NCI-H2171 (cell line): ENCODE measurements at regions not wholly inside any gene's neighbourhood (a gene's known extent, or its start where the extent isn't known, plus 50 kb on each side); places are given as distances from the start of the nearest gene placed in this dataset.
A peak's percentile ranks its signal among the peaks of the same experiment; 100 is the strongest.
"Not testable (repeated sequence)": the region's sequence is repeated elsewhere in the genome, so short reads cannot be mapped to it uniquely, and the experiment has no call there.

Experiments
- DNase-seq: peaks from one replicate; lab custom pipeline; 2025; lab: John Stamatoyannopoulos, UW

DNA sequence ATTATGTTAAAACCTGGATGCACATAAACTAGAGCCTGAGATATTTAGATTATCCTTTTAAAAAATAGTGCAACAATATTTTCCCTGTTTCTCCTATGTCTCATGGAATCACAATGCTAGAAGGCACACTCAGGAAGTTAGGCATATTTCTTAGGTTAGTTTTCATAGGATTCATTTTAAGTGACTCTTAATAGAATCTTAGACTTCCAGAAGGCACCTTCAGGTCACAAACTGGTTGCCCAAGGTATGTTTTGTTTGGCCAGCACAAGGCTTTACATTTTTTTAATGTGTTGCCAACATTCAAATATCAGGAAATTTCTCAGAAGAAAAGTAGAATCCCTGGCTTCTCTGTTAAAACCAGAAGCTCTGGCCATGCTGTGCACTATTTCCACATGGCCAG, 129.3 kb downstream of the LNPK start:
- DNase-seq, result no peak

DNA sequence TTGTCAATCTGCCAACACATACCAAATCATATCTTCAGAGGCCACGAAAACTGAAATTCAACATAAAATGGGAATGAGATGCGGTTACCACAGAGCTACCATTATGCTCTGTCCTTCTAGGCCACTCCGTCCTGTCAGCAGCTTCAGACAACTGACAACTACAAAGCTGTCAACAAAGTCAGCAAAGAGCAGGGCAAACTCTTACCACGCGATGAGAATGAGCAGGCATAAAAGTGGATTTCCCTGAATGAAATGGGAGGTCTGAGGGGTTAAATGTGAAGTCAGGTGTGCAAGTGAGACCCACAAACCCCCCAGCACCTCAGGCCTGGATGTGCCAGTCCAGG, 130.1 kb downstream of the LNPK start:
- DNase-seq, result no peak

DNA sequence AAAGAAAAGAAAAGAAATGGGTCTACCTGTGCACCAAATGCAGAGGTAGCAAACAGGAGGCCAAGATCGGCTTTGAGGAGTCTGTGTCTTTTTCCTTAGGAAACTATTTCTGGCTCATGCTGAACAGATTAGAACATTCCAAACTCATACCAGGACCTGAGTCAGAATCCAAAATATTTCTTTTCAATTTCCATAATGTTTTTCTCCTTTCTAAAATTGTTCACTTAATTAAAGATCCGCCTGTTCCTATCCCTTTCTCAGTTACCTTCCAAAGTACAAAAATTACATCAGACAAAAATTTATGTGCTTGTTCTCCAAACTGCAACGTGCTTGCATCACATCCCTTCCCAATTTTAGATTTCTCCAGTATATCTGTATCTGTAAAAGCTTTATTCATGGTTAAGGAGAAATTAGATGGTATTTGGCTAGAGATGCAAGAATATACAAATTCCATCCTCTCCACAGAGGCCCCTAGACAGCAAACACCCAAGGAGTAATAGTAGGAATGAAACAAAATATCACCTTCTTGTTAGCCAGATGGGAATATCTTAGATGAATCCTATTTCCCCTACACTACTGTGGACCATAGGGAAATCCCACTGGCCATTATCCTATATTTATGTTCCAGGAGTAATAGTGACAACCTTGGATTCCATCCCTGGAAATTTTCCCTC, 130.6 kb downstream of the LNPK start:
- DNase-seq, result no peak

DNA sequence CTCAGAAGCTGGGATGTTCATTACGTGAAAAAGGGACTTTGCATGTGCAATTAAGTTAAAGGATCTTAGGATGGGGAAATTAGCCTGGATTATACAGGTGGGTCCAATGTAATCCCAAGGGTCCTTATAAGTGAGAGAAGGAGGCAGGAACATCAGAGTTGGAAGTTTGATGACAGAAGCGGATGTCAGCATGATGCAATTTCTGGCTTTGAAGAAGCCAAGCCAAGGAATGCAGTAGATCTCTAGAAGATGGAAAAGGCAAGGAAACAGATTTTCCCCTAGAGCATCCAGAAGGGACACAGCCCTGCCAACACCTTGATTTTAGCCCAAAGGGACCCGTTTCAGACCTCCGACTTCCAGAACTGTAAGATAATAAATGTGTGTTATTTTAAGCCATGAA, 136.4 kb downstream of the LNPK start:
- no peak for DNase-seq

DNA sequence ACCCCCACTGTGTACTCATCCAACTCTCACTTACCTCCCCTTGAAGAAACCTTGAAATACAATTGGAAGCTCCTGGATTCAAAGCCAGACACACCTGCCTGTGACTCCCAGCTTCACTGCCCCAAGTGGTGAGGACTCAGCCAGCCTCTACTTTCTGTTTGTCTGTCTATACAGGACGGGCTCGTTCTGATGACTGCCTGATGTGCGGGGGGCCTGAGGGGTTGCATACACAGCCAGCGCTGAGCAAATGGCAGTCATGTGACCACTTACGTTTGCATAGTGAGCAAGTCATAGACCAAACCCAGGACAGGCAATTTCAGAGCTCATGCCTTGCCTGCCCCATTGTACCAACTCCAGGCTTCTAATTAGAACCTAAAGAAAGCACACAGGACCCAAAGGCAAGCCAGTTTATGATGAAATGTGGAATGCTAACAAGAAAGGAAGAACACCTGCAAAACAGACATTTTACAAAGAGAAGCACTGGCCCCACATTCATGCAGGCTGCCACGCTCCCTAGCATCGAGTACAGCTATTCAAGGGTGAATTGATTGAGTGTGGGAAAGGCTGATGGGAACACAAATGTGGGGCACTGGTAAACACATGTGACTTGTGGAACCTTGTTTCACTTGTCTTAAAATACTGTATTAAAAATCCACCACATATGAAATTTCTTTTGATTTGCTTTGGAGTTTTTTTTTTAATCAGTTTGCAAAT, 137.8 kb downstream of the LNPK start:
- DNase-seq, result no peak

DNA sequence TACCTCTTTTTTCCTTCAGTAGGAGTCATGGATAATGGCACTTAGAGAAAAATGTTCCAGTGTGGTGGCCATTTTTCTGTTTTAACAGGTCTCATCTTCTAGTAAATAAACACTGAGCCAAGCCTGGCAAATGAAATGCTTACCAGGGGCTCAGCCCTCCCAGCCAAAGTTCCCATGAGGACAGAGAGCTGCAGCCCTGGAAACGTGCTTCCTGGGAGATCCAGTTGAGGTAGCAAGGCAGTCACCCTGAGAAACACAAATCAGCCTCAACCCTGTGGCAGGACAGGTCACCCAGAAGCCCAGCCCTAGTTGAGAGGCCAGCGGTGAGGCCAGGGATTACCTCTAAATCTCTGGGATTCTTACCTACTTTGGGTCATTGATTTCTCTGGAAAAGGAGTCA, 140.1 kb downstream of the LNPK start:
- DNase-seq, result no peak

DNA sequence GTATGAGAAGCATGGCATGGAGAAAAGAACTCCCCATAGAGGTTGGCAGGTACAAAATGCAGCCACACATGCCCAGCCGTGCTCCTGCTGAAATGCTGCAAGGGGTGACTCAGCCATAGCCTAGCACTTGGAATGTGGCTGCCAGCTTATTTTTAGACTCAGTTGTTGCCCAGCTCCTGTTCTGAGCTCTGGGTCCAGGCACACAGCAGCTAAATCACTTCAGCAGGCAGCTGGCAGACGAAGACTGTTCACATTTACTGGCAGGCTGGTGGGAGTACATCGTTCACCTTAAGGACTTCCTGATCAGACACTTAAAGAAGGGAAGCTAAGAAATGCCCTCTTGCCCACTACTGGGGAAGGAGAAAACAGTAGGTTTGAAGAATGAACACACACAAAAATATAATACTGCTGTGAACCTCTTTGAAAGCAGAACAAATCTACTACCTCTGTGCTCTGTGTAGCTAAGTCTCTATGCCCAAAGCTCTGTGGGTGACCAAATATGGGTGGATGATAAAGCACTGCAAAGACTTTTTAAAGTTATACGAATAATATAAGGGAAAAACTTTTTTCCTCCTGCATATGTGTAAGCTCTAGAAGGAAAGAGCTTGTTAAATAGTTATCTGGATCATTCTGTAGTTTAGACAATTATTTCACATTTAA, 146.1 kb downstream of the LNPK start:
- DNase-seq, result no peak

DNA sequence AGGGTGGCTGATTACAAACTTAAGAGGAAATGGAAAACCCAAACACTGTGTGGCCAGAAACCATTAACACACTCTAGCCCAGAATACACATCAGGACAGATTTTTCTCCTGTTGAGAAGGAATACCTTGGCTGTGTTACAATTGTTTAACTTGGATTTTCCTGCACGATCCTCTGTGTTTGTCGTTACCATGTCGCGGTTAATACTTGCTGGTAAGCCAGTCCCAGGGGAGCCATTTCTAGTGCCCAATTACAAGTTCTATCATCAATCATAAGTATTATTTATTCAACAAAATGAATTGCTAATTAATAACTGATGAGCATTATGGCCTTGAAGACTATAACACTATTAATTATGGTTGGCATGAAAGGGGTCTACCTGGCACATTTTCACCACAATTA, 146.8 kb downstream of the LNPK start:
- no peak for DNase-seq

DNA sequence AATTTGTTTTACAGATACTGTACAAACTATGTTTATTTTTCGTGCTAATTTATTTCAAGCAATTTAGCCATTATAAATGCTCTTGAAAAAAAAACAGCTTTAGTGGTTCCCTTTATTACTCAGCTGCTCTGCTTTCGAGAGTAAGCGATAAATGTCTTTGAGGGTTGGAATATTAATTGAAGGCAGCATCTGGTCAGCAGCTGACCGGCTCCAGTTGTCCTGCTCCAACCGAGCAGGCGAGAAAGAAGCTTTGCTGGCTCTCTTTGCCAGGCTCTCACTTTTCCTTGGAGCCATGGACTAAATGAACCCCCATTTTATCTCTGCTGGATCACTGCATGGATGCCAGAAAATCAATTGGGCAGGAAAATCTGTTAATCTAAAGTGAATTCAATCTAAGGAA, 147.4 kb downstream of the LNPK start:
- no peak for DNase-seq

DNA sequence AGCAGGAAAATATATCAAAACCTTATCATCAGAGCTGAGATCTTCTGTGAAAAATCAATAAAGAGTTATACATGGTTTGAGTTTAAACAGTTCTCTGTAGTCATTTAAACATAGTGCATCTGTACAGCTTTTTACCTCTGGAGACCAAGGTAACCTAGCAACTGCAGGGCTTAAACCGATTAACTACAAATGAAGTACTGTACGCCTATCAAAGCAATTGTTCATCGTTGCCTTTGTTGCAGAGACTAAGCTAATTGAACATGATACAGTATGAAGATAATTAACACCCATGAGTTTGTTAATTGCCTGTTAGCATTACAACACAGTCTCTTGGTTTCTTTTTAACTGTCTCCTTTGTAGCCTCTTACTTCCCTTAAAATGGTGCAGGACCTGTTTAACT, 147.9 kb downstream of the LNPK start:
- DNase-seq, result no peak

DNA sequence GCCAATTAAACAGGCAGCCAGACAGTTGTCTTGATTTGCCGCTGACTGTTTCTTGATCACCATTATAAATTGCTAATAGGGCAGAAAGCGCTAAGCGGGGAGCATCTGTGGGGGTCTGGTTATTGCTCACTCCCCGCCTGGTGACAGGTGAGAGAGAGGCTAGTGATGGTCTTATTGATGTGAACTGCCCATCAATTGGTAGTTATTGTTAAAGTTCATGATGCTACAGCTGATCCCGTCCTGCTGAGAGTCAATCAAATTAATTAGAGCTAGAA, 148.5 kb downstream of the LNPK start:
- DNase-seq, result no peak

DNA sequence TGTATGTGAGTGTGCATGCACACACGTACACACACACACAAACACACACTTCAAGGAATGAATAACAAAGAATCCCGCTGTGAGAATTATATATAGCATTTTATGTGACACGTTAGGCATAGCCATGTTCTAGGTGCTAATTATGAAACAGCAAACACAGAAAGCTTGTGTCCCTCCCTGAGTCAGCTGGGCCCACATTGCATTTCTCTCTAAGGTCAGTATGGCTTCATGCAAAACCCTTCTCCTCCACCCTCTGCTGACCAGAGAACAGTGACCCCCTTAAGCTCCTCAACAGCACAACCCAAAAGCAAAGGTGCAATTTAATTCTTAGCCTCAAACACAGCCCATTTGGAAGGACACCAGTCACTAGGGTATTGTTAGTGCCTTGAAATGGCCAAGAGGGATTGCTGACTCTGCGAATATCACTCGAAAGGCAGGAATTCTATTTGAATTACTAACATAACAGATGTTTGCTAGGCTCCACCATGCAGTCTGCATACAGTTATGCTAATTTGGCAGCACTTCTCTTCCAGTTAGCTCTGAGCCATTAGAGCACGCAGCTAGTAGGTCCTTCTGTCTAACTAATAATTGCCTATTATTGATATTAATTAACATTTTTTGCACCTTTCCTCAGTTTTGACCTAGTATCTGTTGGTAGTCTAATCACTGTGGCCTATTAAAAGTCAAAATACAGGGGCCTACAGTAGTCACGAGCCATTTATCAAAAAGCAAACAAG, 149.0 kb downstream of the LNPK start:
- no peak for DNase-seq

DNA sequence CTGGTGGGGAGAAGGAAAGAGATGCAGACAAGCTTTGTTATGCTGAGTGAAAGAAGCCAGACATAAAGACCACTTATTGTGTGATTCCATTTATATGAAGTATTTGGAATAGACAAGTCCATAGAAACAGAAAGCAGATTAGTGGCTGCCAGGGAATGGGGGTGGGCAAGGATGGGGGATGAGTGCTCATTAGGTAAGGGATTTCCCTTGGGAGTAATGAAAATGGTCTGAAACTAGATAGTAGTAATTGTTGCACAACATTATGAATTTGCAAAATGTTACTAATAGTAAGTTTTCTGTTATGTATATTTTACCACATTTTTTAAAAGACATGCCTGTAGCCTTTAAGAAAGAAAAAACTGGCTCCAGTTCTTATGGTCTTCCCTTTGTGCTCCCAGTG, 154.9 kb downstream of the LNPK start:
- no peak for DNase-seq

DNA sequence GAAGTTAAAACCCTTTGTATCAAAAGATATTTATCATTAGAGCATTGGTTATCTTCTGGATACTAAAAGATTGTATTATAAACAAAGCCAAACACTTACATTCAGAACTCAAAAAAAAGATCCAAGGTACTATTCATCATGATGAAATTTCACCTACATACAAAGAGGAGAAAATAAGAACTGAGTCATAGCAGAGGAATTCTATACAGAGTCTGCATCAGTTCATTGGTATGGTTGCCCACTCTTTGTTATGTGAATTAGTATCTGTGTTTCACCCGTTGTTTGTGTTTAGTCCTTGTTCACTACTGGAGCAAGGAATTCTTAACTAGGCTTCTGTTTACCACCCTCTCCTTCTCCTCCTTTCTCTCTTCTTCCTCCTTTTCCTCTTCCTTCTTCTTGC, 157.9 kb downstream of the LNPK start:
- no peak for DNase-seq

DNA sequence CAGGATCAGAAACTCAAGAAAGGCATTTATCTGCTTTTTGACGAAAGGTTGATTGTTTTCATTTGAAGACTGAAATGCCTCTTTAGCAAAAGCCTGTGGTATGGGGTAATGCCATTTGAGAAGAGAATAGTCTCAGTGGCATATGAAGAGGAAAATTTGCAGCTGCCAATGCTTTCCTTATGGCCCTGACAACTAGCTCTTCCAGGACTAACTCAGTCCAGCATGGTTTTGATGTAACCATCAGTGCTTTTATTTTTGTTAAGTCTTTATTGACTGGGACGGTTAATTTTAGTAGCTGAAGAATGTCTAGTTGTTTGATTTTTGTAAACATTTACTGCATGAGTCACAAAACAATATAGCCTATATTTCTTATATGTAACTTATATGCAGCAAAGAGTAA, 158.4 kb downstream of the LNPK start:
- no peak for DNase-seq

DNA sequence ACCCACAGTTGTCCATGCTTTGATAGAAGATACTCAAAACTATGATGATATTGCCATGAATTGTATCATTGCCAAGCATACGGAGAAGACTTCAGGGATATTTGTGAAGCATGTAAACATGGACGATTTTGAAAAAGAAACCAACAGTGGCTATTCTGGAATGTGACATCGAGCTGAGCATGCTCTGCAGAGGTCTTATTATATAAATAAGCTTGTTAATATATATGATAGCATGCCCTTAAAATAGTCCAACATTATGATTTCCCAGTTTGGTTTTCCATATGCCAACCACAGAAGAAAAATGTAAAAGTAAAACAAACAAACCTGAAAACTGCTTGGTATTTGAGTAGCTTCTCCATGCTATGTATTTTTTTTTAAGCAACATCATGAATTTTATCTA, 159.1 kb downstream of the LNPK start:
- DNase-seq, result no peak

DNA sequence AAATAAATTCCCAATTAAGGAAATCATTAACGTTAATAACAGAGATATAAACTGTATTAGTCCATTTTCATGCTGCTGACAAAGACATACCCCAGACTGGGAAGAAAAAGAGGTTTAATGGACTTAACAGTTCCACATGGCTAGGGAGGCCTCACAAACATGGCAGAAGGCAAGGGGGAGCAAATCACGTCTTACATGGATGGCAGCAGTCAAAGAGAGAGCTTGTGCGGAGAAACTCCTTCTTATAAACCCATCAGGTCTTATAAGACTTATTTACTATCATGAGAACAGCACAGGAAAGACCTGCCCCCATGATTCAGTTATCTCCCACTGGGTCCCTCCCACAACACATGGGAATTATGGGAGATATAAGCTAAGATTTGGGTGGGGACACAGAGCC, 161.3 kb downstream of the LNPK start:
- not testable (repeated sequence) for DNase-seq

DNA sequence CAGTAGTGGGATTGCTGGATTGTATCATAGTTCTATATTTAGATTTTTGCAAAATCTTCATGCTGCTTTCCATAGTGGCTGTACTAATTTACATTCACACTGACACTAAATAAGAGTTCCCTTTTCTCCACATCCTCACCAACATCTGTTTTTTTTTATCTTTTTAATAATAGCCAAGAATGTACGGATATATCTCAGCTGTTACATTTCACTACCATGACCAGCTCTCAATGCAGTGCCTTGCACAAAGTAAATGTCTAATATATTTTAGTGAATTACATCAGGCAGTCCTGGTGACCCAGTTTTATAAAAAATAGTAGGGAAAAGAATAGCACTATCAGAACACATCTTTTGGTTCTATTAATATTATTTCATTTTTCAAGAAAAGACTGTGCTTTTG, 161.8 kb downstream of the LNPK start:
- DNase-seq, result no peak

DNA sequence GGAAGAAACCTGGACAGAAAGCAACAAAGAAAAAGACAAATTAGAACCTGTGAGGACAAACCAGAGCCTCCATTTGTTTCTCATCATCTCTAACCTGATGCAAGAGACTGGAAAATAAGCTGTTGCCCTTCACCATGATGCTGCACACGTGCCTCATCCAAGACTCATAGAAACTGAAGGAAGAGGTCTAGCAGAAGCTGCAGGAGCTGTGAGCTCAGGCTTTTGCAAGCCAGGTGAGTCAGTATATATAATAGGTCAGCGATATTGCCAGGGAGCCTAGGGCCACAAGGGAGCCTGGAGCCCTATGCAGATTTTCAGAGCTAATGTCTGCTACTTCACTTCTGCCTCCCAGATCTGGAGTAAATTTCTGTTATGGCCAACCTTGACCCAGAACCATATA, 163.1 kb downstream of the LNPK start:
- no peak for DNase-seq

DNA sequence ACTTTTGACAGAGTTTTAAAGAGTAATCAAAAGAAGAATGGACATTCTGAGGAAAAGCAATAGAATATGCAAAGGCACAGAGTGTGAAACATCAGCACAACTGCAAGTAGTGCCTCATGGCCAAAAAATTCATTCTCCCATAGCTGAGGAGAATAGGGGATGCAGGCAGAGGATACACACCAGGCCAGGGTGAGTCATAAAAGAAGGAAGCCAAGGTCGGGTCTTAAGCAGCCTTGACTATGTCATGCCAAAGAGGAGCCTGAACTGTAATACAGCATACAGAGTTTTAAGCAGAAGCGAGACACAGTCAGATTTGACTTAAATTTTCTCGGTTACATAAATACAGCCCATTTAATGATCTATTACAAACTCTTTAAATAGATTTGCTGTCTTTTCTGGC, 165.0 kb downstream of the LNPK start:
- DNase-seq, result no peak

DNA sequence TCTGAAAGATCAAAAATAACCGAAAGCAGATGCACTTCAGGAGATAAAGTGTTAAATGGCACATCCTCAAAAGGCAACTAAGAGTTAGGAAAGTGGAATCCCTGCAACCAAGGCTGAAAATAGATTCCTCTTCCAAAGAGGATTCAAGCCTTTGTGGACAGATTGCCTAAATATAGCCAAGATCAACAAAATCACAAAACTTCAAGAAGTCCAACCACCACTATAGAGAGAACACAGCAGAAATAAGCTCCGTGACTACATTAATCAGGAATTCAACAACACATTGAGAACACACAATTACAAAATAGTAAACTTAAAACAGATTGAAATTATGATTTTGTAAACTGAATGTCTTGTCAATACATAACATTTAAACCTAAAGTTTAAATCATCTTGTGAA, 165.7 kb downstream of the LNPK start:
- DNase-seq, result no peak

DNA sequence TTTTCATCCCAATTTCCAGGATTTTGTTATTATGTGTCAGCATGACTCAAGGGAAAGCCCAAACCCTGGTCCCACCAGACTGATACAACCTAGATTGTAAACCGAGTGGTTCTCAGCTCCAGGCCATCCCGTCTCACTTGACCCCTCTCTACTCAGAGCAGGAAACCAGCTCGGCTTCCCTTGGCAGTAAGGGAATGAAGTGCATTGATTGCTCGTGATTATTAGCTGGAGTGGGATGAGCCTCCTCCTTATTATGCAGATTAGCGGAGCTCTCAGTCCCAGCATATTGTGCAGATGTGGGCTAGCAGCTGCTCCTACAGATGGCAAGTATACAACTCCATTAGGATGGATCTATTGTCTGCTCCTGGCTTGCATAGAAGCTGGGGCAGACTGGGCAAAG, 167.6 kb downstream of the LNPK start:
- peak; percentile 40 for DNase-seq

DNA sequence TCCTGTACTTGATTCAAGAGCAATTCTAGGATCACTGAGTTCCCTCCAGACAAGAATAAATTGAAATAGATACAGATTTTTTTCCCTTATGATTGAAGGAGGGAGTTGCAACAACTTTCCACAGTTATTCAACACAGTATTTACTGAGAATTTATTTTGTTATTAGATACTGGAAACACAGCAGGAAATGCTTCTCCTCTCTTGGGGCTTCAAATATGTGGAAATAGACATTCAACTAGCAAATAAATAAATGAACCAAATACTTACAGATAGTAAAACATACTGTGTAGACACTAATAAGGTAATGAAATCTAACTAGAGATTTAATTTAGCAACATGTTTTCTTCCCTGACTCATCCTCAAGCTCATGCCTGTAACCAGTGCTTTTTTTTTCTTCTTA, 169.2 kb downstream of the LNPK start:
- DNase-seq, result no peak
